ENCODE measurements at regions not wholly inside any gene's neighbourhood (a gene's known extent, or its start where the extent isn't known, plus 50 kb on each side); places are given as distances from the start of the nearest gene placed in this dataset.

DNA sequence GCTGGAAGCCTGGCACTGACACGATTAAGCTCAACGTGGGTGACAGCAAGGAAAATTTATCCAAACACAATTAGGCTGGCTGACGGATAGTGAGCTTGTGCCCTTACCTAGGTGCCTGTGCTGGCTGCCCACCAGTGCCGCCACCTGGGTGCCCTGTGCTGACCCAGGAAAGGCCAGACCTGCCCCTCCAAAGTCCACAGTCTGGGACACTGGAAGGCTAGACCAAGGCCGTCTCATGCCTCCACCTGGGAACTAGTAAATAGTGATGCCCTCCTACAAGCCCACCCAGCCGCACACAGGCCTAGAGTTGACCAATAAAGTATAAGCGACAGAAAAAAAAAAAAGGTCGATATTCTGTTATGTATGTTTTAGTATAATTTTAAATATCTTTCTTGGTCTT lies 142.6 kb upstream of the MCHR2 start:
- Histone ChIP-seq H3K27ac (no peak overlapping the region), H3K27me3 (no peaks in the 10 kb centered on the region), H3K4me3 (no peak overlapping the region), H3K36me3 (no peaks in the 10 kb centered on the region), H3K4me1 (no peaks in the 10 kb centered on the region), H3K9me3 (peaks cover 0 to 6% (median 4%) of the 10 kb centered on the region in 3 donors)
- no peak for DNase-seq
- TF ChIP-seq, protein P1, sequence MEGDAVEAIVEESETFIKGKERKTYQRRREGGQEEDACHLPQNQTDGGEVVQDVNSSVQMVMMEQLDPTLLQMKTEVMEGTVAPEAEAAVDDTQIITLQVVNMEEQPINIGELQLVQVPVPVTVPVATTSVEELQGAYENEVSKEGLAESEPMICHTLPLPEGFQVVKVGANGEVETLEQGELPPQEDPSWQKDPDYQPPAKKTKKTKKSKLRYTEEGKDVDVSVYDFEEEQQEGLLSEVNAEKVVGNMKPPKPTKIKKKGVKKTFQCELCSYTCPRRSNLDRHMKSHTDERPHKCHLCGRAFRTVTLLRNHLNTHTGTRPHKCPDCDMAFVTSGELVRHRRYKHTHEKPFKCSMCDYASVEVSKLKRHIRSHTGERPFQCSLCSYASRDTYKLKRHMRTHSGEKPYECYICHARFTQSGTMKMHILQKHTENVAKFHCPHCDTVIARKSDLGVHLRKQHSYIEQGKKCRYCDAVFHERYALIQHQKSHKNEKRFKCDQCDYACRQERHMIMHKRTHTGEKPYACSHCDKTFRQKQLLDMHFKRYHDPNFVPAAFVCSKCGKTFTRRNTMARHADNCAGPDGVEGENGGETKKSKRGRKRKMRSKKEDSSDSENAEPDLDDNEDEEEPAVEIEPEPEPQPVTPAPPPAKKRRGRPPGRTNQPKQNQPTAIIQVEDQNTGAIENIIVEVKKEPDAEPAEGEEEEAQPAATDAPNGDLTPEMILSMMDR (IDR thresholded peaks at IDR 0.05) = no peak
- intact Hi-C loops (cut with DNase I; ENCODE audit: low total_unique reads) = no loop called here

DNA sequence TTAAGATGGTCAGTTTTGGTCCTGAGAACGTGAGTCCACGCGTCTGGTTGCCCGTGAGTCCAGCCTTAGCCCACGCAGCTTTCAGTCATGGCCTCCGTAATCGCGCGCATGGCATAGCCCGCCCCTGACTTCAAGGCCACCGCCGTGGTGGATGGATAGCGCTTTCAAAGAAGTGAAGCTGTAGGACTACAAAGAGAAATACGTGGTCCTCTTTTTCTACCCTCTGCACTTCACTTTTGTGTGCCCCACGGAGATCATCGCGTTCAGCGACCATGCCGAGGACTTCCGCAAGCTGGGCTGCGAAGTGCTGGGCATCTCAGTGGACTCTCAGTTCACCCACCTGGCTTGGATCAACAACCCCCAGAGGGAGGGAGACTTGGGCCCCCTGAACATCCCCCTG lies 142.0 kb upstream of the MCHR2 start:
- Histone ChIP-seq H3K4me3 (no peak overlapping the region), H3K4me1 (no peaks in the 10 kb centered on the region), H3K36me3 (no peaks in the 10 kb centered on the region), H3K27ac (no peak overlapping the region), H3K9me3 (peaks cover 0 to 9% (median 5%) of the 10 kb centered on the region in 3 donors), H3K27me3 (no peaks in the 10 kb centered on the region)
- DNase-seq = no peak
- intact Hi-C loops (cut with DNase I; ENCODE audit: low total_unique reads) = no loop called here
- TF ChIP-seq, protein P1 (IDR thresholded peaks at IDR 0.05) = no peak

DNA sequence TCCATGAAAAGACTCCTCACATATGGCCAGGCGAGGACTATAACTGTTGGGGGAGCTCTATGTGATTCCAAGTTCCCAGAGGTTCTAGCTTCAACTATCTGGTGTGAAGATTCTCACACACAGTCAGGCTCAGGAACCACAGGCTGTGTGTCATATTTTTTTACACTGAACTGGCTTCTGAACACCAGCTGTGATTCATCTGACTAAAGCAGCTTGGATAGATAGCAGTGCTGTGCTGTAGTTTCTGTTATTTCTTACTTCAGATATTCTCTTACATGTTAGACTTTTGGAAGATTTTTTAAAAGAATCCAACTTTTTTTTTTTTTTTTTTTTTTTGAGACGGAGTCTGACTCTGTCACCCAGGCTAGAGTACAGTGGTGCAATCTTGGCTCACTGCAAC lies 140.7 kb upstream of the MCHR2 start:
- no peak for DNase-seq
- TF ChIP-seq, protein P1 (IDR thresholded peaks at IDR 0.05) = no peak
- no peaks in the 10 kb centered on the region for H3K27me3 ChIP-seq
- H3K4me1 ChIP-seq = no peaks in the 10 kb centered on the region
- H3K9me3 ChIP-seq = peaks cover 0 to 16% (median 11%) of the 10 kb centered on the region in 3 donors
- no peaks in the 10 kb centered on the region for H3K36me3 ChIP-seq
- intact Hi-C loops (cut with DNase I; ENCODE audit: low total_unique reads) = loop anchor here (5.0 kb wide), 1 partner anchor 353 kb away; no protein-coding TSS in a partner anchor
- no peak overlapping the region for H3K27ac ChIP-seq
- no peak overlapping the region for H3K4me3 ChIP-seq

DNA sequence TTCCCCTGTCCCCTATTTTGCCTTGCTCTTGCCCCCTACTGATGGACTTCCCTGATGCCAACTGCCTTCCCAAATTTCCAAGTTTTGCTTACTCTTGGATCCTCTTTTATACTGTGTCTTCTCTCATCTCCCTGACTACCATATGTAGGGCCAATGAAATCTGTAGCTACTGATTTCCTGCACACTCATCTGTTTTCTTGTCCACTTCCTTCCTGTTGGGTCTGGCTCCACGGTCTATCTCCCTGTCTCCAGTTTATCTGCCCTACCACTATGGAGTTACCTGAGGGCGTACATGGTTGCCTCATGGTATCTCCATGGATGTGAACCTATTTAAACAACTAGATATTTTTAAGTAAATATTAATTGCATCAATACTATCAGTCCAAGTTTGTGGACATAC lies 140.3 kb upstream of the MCHR2 start:
- Histone ChIP-seq H3K4me1 (no peaks in the 10 kb centered on the region), H3K27me3 (no peaks in the 10 kb centered on the region), H3K9me3 (peaks cover 0 to 16% (median 11%) of the 10 kb centered on the region in 3 donors), H3K27ac (no peak overlapping the region), H3K4me3 (no peak overlapping the region), H3K36me3 (no peaks in the 10 kb centered on the region)
- no peak for DNase-seq
- intact Hi-C loops (cut with DNase I; ENCODE audit: low total_unique reads) = loop anchor here (5.0 kb wide), 1 partner anchor 353 kb away; no protein-coding TSS in a partner anchor
- TF ChIP-seq, protein P1 (IDR thresholded peaks at IDR 0.05) = no peak

DNA sequence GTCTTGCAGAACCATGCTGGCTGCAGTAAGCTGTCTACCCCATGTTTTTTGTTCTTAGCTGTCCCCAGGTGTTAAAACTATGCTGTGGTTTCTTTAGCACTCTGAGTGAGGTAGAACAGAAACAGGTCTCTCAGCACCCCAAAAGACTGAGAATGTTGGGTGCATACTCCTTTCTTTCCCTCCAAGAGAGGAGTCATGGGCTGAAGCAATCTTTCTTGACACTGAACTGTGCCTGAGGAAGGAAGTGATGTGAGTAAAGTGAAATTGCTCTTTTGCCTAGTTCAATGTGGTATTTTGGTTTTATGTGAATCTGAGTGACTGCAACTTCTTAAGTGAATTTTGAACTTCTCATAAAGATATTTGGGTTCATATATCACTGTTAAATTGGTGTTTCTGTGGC lies 138.0 kb upstream of the MCHR2 start:
- H3K4me3 ChIP-seq = no peak overlapping the region
- intact Hi-C loops (cut with DNase I; ENCODE audit: low total_unique reads) = loop anchor here (5.0 kb wide), 1 partner anchor 355 kb away; no protein-coding TSS in a partner anchor
- no peaks in the 10 kb centered on the region for H3K4me1 ChIP-seq
- H3K36me3 ChIP-seq = no peaks in the 10 kb centered on the region
- DNase-seq = no peak
- H3K27ac ChIP-seq = no peak overlapping the region
- peaks cover 0 to 4% of the 10 kb centered on the region in 2 donors for H3K27me3 ChIP-seq
- TF ChIP-seq, protein P1 (IDR thresholded peaks at IDR 0.05) = no peak
- H3K9me3 ChIP-seq = peaks cover 0 to 16% (median 11%) of the 10 kb centered on the region in 3 donors

DNA sequence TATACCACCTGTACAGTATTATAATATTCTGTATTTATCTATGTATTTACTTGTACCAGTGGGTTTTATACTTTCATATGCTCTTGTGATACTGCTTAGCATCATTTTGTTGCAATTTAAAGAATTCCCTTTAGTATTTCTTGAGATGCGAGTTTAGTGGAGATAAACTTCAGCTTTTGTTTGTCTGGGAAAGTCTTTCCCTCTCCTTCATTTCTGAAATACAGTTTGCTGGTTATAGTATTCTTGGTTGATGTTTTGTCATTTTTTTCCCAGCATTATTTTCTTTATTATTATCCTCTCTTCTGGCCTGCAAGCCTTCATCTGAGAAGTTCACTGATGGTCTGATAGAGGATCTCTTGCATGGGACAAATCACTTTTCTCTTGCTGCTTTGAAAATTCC lies 136.6 kb upstream of the MCHR2 start:
- Histone ChIP-seq H3K4me1 (no peaks in the 10 kb centered on the region), H3K9me3 (peaks cover 0 to 16% (median 11%) of the 10 kb centered on the region in 3 donors), H3K4me3 (no peak overlapping the region), H3K27me3 (peaks cover 0 to 5% of the 10 kb centered on the region in 2 donors), H3K27ac (no peak overlapping the region), H3K36me3 (no peaks in the 10 kb centered on the region)
- TF ChIP-seq, protein P1 (IDR thresholded peaks at IDR 0.05) = no peak
- DNase-seq = no peak
- intact Hi-C loops (cut with DNase I; ENCODE audit: low total_unique reads) = loop anchor here (5.0 kb wide), 1 partner anchor 357 kb away; no protein-coding TSS in a partner anchor

Measured in tibial artery (tissue), 4 donors.